Prostate gland (tissue), 2 donors: ENCODE measurements at regions not wholly inside any gene's neighbourhood (a gene's known extent, or its start where the extent isn't known, plus 50 kb on each side); places are given as distances from the start of the nearest gene placed in this dataset.

ENCODE experiments used
- DNase-seq: peaks from one replicate; pipeline ENCODE4 v3.0.0-alpha.2; 2019; ENCODE audit warnings: low spot score
- H3K27ac ChIP-seq, 2 donors: fragments of 200-600 bp; sonication (generic); 2 replicates each; pipeline ENCODE4 v1.5.1; 2017 to 2019
- H3K27me3 ChIP-seq: fragments of 200-600 bp; sonication (generic); replicated peaks from 2 replicates; pipeline ENCODE4 v1.5.1; 2019; ENCODE audit not compliant: insufficient read depth
- H3K36me3 ChIP-seq, 2 donors: fragments of 200-600 bp; sonication (generic); 1 replicate in 1 of 2; 2 replicates in 1 of 2; pipeline versions ENCODE4 v1.5.1 to v1.8.1; 2017 to 2019
- H3K4me1 ChIP-seq: fragments of 200-600 bp; sonication (generic); replicated peaks from 2 replicates; pipeline ENCODE4 v1.5.1; 2019
- H3K4me3 ChIP-seq, 2 donors: fragments of 200-600 bp; sonication (generic); 2 replicates each; pipeline ENCODE4 v1.5.1; 2017 to 2019
- H3K9me3 ChIP-seq: fragments of 200-600 bp; sonication (generic); 2 replicates; pipeline ENCODE4 v1.5.1; 2017
- CTCF ChIP-seq, 4 experiments: fragments of 200-600 bp in 2 of 4; fragments of 450-650 bp in 2 of 4; sonication (generic) in 2 of 4; IDR thresholded peaks; 1 replicate in 3 of 4; 2 replicates in 1 of 4; pipeline ENCODE4 v1.5.1; 2016 to 2019; ENCODE audit warnings: antibody characterized with exemption in 4 of 4, mild to moderate bottlenecking in 2 of 4, moderate library complexity in 2 of 4
- POLR2A ChIP-seq: fragments of 450-650 bp; IDR thresholded peaks from one replicate; pipeline ENCODE4 v1.6.1; 2016; ENCODE audit warnings: antibody characterized with exemption, mild to moderate bottlenecking
- POLR2AphosphoS5 ChIP-seq: sonication (generic); formaldehyde crosslinking; IDR thresholded peaks from one replicate; pipeline ENCODE4 v1.6.1; 2017; ENCODE audit warnings: antibody characterized with exemption
- WGBS: methylation state at CpG from one replicate; pipeline ENCODE4 v1.1.5; 2018; 5-methylcytosine and 5-hydroxymethylcytosine counted together
- intact Hi-C: fragments of 100-400 bp; cut with DNase I; formaldehyde crosslinking; loops from one replicate; pipeline ENCODE4 v1.14.2; 2022

GRCh38 chr15:29438703-29439055, 169.1 kb upstream of the NSMCE3 start:
- no peaks in the 10 kb centered on the region for H3K4me1 ChIP-seq
- H3K4me3 ChIP-seq, result no peak overlapping the region
- peak; percentile 55 for DNase-seq
- H3K36me3 ChIP-seq, result no peaks in the 10 kb centered on the region
- TF ChIP-seq CTCF (IDR thresholded peaks at IDR 0.05), result no peak
- peak; percentile 75 for TF ChIP-seq POLR2AphosphoS5
- 33% methylated on average over 2 of the region's 2 CpGs for WGBS
- H3K27me3 ChIP-seq, result no peaks in the 10 kb centered on the region
- H3K27ac ChIP-seq, result peak overlapping the region; percentile 57 to 60
- intact Hi-C loops, result no loop called here
- no peaks in the 10 kb centered on the region for H3K9me3 ChIP-seq

GRCh38 chr15:29437888-29438702, 168.5 kb upstream of the NSMCE3 start:
- Histone ChIP-seq H3K4me3 (no peak overlapping the region), H3K9me3 (no peaks in the 10 kb centered on the region), H3K27ac (peak overlapping the region; percentile 57 to 60), H3K36me3 (no peaks in the 10 kb centered on the region), H3K27me3 (no peaks in the 10 kb centered on the region), H3K4me1 (no peaks in the 10 kb centered on the region)
- TF ChIP-seq POLR2A (no peak), CTCF (IDR thresholded peaks at IDR 0.05) (no peak), POLR2AphosphoS5 (no peak)
- intact Hi-C loops, result no loop called here
- 59% methylated on average over 9 of the region's 9 CpGs for WGBS
- DNase-seq, result peak; percentile 38

- 96% methylated on average over 4 of the region's 4 CpGs for WGBS
Observed at GRCh38 chr15:29435811-29436210, 166.2 kb upstream of the NSMCE3 start.

GRCh38 chr15:29434280-29434679, 164.7 kb upstream of the NSMCE3 start:
- Histone ChIP-seq H3K27ac (no peak overlapping the region), H3K4me1 (no peaks in the 10 kb centered on the region), H3K9me3 (no peaks in the 10 kb centered on the region), H3K4me3 (no peak overlapping the region), H3K27me3 (no peaks in the 10 kb centered on the region), H3K36me3 (no peaks in the 10 kb centered on the region)
- WGBS, result 80% methylated on average over 2 of the region's 2 CpGs
- TF ChIP-seq POLR2A (no peak), POLR2AphosphoS5 (no peak), CTCF (IDR thresholded peaks at IDR 0.05) (no peak)
- intact Hi-C loops, result no loop called here
- DNase-seq, result no peak

More at GRCh38 chr15:29435811-29436210, 166.2 kb upstream of the NSMCE3 start:
- no peak for DNase-seq
- Histone ChIP-seq H3K4me1 (no peaks in the 10 kb centered on the region), H3K9me3 (no peaks in the 10 kb centered on the region), H3K27ac (no peak overlapping the region), H3K36me3 (no peaks in the 10 kb centered on the region), H3K4me3 (no peak overlapping the region), H3K27me3 (no peaks in the 10 kb centered on the region)
- intact Hi-C loops, result no loop called here
- no peak for TF ChIP-seq POLR2A
- no peak for TF ChIP-seq POLR2AphosphoS5
- no peak for TF ChIP-seq CTCF (IDR thresholded peaks at IDR 0.05)
